ENCODE measurements at regions not wholly inside any gene's neighbourhood (a gene's known extent, or its start where the extent isn't known, plus 50 kb on each side); places are given as distances from the start of the nearest gene placed in this dataset.

- DNase-seq (ENCODE audit: insufficient read length) (no peak), FAIRE-seq (peak; percentile 5)
- TF ChIP-seq POLR2AphosphoS5 (IDR thresholded peaks at IDR 0.05; ENCODE audit: low read depth, low read length) (no peak), TAF1 (IDR thresholded peaks at IDR 0.05; ENCODE audit: borderline replicate concordance, low read depth, low read length) (no peak), POLR2A (IDR thresholded peaks at IDR 0.05; ENCODE audit: low read depth, low read length) (no peak)
These were observed 83.7 kb upstream of the IL12A start for GRCh38 chr3:159904911-159905310.

GRCh38 chr3:159907828-159908227 is 80.8 kb upstream of the IL12A start:
- FAIRE-seq (no peak), DNase-seq (ENCODE audit: insufficient read length) (no peak)
- TF ChIP-seq TAF1 (IDR thresholded peaks at IDR 0.05; ENCODE audit: borderline replicate concordance, low read depth, low read length) (no peak), POLR2AphosphoS5 (IDR thresholded peaks at IDR 0.05; ENCODE audit: low read depth, low read length) (no peak), POLR2A (IDR thresholded peaks at IDR 0.05; ENCODE audit: low read depth, low read length) (no peak)

GRCh38 chr3:159910991-159911663 is 77.5 kb upstream of the IL12A start:
- DNase-seq (ENCODE audit: insufficient read length) (no peak), FAIRE-seq (peak; percentile 85)
- TF ChIP-seq POLR2A (IDR thresholded peaks at IDR 0.05; ENCODE audit: low read depth, low read length) (no peak), TAF1 (IDR thresholded peaks at IDR 0.05; ENCODE audit: borderline replicate concordance, low read depth, low read length) (no peak), POLR2AphosphoS5 (IDR thresholded peaks at IDR 0.05; ENCODE audit: low read depth, low read length) (no peak)

GRCh38 chr3:159911664-159912037 is 77.0 kb upstream of the IL12A start:
- FAIRE-seq = peak; percentile 56
- no peak for DNase-seq (ENCODE audit: insufficient read length)
- TF ChIP-seq TAF1 (IDR thresholded peaks at IDR 0.05; ENCODE audit: borderline replicate concordance, low read depth, low read length) (no peak), POLR2AphosphoS5 (IDR thresholded peaks at IDR 0.05; ENCODE audit: low read depth, low read length) (no peak), POLR2A (IDR thresholded peaks at IDR 0.05; ENCODE audit: low read depth, low read length) (no peak)

- no peak for FAIRE-seq
- DNase-seq (ENCODE audit: insufficient read length) = no peak
- TF ChIP-seq TAF1 (IDR thresholded peaks at IDR 0.05; ENCODE audit: borderline replicate concordance, low read depth, low read length) (no peak), POLR2A (IDR thresholded peaks at IDR 0.05; ENCODE audit: low read depth, low read length) (no peak), POLR2AphosphoS5 (IDR thresholded peaks at IDR 0.05; ENCODE audit: low read depth, low read length) (no peak)
These were observed 74.8 kb upstream of the IL12A start for GRCh38 chr3:159913712-159914414.

- DNase-seq (ENCODE audit: insufficient read length) (no peak), FAIRE-seq (no peak)
- TF ChIP-seq POLR2AphosphoS5 (IDR thresholded peaks at IDR 0.05; ENCODE audit: low read depth, low read length) (no peak), POLR2A (IDR thresholded peaks at IDR 0.05; ENCODE audit: low read depth, low read length) (no peak), TAF1 (IDR thresholded peaks at IDR 0.05; ENCODE audit: borderline replicate concordance, low read depth, low read length) (no peak)
These were observed 74.2 kb upstream of the IL12A start for GRCh38 chr3:159914426-159914825.

- no peak for FAIRE-seq
- TF ChIP-seq POLR2AphosphoS5 (IDR thresholded peaks at IDR 0.05; ENCODE audit: low read depth, low read length) = no peak
- TF ChIP-seq TAF1 (IDR thresholded peaks at IDR 0.05; ENCODE audit: borderline replicate concordance, low read depth, low read length) = no peak
- TF ChIP-seq POLR2A (IDR thresholded peaks at IDR 0.05; ENCODE audit: low read depth, low read length) = no peak
- no peak for DNase-seq (ENCODE audit: insufficient read length)
These were observed 72.6 kb upstream of the IL12A start for GRCh38 chr3:159916052-159916451.

GRCh38 chr3:159917141-159917540 is 71.5 kb upstream of the IL12A start:
- DNase-seq (ENCODE audit: insufficient read length) (no peak), FAIRE-seq (no peak)
- TF ChIP-seq POLR2AphosphoS5 (IDR thresholded peaks at IDR 0.05; ENCODE audit: low read depth, low read length) = no peak
- no peak for TF ChIP-seq TAF1 (IDR thresholded peaks at IDR 0.05; ENCODE audit: borderline replicate concordance, low read depth, low read length)
- TF ChIP-seq POLR2A (IDR thresholded peaks at IDR 0.05; ENCODE audit: low read depth, low read length) = no peak

GRCh38 chr3:159919873-159920272 is 68.8 kb upstream of the IL12A start:
- DNase-seq (ENCODE audit: insufficient read length) (no peak), FAIRE-seq (no peak)
- TF ChIP-seq POLR2A (IDR thresholded peaks at IDR 0.05; ENCODE audit: low read depth, low read length) (no peak), TAF1 (IDR thresholded peaks at IDR 0.05; ENCODE audit: borderline replicate concordance, low read depth, low read length) (no peak), POLR2AphosphoS5 (IDR thresholded peaks at IDR 0.05; ENCODE audit: low read depth, low read length) (no peak)

GRCh38 chr3:159922193-159922840 is 66.3 kb upstream of the IL12A start:
- DNase-seq (ENCODE audit: insufficient read length) = no peak
- FAIRE-seq = no peak
- no peak for TF ChIP-seq POLR2AphosphoS5 (IDR thresholded peaks at IDR 0.05; ENCODE audit: low read depth, low read length)
- no peak for TF ChIP-seq TAF1 (IDR thresholded peaks at IDR 0.05; ENCODE audit: borderline replicate concordance, low read depth, low read length)
- TF ChIP-seq POLR2A (IDR thresholded peaks at IDR 0.05; ENCODE audit: low read depth, low read length) = no peak

- TF ChIP-seq POLR2A (IDR thresholded peaks at IDR 0.05; ENCODE audit: low read depth, low read length) (0 out of 2 replicates have a peak, but pooled peaks have one; percentile 31), TAF1 (IDR thresholded peaks at IDR 0.05; ENCODE audit: borderline replicate concordance, low read depth, low read length) (no peak)
These were observed 65.7 kb upstream of the IL12A start for GRCh38 chr3:159922861-159923312.

More at GRCh38 chr3:159922861-159923312, 65.7 kb upstream of the IL12A start:
- FAIRE-seq = peak; percentile 100
- DNase-seq (ENCODE audit: insufficient read length) = no peak

Measured in GM12892 (cell line).